ENCODE measurements at regions not wholly inside any gene's neighbourhood (a gene's known extent, or its start where the extent isn't known, plus 50 kb on each side); places are given as distances from the start of the nearest gene placed in this dataset.

DNA sequence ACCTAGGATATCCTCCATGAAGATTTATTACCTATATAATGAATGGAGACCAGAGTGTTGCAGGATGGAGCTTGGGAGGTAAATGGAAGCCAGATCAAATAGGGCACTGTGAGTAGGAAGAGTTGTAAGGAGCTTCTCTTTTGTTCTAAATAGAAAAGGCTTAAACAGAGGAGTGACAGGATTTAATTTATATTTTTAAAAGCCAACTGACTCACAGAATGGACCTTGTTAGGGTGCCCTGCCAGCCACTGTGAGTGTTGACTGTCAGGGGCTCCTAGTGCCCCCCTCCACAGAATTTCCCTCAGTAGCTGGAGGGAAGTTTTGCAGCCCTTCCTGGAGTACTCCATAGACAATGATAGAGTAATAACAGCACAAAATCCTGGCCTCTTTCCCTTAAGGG lies 547.5 kb downstream of the MCTP2 start:
- TF ChIP-seq, protein P1, sequence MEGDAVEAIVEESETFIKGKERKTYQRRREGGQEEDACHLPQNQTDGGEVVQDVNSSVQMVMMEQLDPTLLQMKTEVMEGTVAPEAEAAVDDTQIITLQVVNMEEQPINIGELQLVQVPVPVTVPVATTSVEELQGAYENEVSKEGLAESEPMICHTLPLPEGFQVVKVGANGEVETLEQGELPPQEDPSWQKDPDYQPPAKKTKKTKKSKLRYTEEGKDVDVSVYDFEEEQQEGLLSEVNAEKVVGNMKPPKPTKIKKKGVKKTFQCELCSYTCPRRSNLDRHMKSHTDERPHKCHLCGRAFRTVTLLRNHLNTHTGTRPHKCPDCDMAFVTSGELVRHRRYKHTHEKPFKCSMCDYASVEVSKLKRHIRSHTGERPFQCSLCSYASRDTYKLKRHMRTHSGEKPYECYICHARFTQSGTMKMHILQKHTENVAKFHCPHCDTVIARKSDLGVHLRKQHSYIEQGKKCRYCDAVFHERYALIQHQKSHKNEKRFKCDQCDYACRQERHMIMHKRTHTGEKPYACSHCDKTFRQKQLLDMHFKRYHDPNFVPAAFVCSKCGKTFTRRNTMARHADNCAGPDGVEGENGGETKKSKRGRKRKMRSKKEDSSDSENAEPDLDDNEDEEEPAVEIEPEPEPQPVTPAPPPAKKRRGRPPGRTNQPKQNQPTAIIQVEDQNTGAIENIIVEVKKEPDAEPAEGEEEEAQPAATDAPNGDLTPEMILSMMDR (IDR thresholded peaks at IDR 0.05; ENCODE audit: control extremely low read depth in 1 of 3, insufficient read depth in 1 of 3, low read depth in 1 of 3, low read length in 3 of 3): no peak
- TF ChIP-seq EZH2 (IDR thresholded peaks at IDR 0.05; ENCODE audit: low read depth, low read length, severe bottlenecking) (no peak), CEBPB (IDR thresholded peaks at IDR 0.05; ENCODE audit: low read depth, low read length) (no peak), POLR2AphosphoS5 (IDR thresholded peaks at IDR 0.05; ENCODE audit: low read depth, low read length) (no peak), POLR2A (IDR thresholded peaks at IDR 0.05; ENCODE audit: control extremely low read depth in 1 of 2, low read depth in 2 of 2, low read length in 2 of 2) (no peak), BRCA1 (IDR thresholded peaks at IDR 0.05; ENCODE audit: low read depth, low read length) (no peak), KDM4A (IDR thresholded peaks at IDR 0.05; ENCODE audit: low read depth, low read length, severe bottlenecking) (no peak), MAFK (IDR thresholded peaks at IDR 0.05; ENCODE audit: low read depth, low read length) (no peak)
- TF ChIP-seq, protein P2, sequence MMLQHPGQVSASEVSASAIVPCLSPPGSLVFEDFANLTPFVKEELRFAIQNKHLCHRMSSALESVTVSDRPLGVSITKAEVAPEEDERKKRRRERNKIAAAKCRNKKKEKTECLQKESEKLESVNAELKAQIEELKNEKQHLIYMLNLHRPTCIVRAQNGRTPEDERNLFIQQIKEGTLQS (IDR thresholded peaks at IDR 0.05; ENCODE audit: insufficient read depth, low read depth, low read length): no peak

Data from H1 (cell line).